ENCODE measurements at regions not wholly inside any gene's neighbourhood (a gene's known extent, or its start where the extent isn't known, plus 50 kb on each side); places are given as distances from the start of the nearest gene placed in this dataset.

DNA sequence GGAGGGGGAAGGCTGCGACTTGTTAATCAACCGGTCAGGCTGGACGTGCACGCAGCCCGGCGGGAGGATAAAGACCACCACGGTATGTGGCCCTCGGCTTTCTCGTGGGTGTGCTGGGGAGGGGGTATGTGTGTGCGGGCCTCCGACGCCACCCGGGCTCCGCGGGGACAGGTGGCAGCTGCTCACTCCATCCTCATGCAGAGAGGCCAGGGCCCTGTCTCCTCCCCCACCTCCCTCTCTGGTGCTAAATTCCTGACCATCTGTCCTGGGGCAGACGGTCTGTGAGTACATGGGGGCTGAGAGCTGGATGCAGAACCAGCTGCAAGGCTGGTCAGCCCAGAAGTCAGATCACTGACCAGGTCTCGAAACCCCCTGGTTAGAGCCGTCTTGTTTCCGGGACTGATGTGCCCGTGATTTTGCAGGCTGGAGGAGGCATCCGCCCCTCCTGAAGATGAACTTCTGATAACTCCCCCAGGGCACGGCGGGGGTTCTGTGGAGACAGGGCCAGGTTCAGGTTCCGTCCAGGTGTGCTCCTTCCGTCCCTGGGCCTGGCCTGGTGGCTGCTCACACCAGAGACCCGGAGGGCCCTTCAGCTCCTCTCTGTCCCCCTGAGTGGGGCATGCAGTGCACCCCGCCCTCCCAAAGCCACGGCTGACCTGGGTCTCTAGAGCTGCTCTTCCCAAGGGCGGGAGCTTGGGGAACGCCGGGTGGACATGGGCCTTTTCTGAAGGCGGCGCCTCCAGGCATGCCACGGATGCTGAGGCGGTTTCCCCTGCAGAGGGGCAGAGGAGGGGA lies 1119.7 kb downstream of the BRD1 start:
- Histone ChIP-seq H3K27me3 (ENCODE audit: control insufficient read depth, insufficient read depth, low read length) (no peaks in the 10 kb centered on the region), H3K4me3 (ENCODE audit: insufficient read depth, low read depth, low read length) (no peak overlapping the region), H3K36me3 (replicated peaks; ENCODE audit: control insufficient read depth, insufficient read depth, low read length) (no peaks in the 10 kb centered on the region)
- DNase-seq: peak; percentile 52

DNA sequence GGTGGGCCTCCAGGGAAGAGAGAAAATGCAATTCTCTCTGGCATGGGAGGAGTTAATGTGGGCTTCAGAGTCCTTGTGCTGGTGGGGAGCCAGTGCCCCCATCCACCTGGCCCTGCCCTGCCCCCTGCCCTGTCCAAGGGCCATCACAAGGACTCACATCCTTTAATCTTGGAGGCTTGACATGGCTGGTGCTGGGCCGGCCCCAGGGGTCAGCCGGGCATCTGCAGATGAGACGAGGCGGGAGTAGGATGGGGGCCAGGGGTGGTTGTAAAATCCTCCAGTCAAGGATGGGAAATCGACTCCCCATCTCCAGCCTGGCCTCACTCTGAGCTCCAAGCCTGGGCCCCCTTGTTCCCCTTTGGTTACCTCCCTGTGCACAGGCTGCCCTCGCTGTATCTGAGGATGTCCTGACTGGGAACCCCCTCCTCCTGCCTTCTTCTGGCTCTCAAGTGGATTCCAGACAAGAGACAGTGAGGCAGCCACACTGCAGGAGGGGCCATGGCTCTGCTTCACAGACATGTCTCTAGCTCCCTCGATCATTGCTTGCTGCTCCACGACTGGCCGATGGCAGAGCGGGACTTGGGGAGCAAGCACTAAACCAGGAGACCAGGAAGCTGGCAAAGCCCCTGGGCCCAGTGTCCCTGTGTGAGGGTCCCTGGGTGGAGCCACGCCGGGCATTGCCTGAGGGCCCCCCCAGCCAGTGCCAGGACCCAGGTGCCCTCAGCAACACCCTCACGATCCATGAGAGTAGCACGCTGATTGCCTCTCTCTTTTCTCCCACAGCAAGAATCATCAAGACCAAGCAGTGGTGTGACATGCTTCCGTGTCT lies 1120.5 kb downstream of the BRD1 start:
- Histone ChIP-seq H3K36me3 (replicated peaks; ENCODE audit: control insufficient read depth, insufficient read depth, low read length) (no peaks in the 10 kb centered on the region), H3K27me3 (ENCODE audit: control insufficient read depth, insufficient read depth, low read length) (no peaks in the 10 kb centered on the region), H3K4me3 (ENCODE audit: insufficient read depth, low read depth, low read length) (no peak overlapping the region)
- peak; percentile 42 for DNase-seq

DNA sequence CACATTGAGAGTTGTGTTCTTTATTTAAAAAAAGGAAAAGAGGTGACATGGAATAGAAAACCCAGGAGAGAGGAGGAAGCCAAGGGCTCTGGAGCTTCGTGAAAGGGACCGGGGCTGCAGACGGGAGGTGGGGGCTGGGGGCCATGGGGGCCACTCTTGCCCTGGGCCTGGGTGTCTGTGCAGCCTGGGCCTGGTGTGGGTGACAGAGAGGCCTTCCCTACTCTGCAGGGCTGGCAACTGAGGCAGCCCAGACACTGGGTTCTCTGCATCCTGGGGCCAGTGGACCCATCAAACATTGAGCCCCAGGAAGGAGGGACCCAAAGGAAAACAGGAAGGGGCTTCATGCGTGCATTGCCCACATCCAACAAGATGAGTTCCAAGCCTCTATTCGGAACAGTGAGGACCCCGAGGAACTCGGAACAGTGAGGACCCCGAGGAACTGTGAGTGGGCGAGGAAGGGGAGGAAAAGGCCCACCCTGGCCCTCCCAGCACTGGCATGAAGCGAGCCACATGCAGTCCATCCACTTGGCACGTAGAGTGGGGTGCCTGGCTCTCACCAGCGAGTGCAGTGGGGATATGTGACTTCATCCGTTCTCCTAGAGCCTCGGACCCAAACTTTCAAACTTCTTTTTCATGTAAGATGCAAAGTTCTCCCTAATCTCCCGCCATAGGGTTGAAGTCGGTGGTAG lies 1121.6 kb downstream of the BRD1 start:
- no peaks in the 10 kb centered on the region for H3K36me3 ChIP-seq (replicated peaks; ENCODE audit: control insufficient read depth, insufficient read depth, low read length)
- DNase-seq: no peak
- H3K27me3 ChIP-seq (ENCODE audit: control insufficient read depth, insufficient read depth, low read length): no peaks in the 10 kb centered on the region
- no peak overlapping the region for H3K4me3 ChIP-seq (ENCODE audit: insufficient read depth, low read depth, low read length)

DNA sequence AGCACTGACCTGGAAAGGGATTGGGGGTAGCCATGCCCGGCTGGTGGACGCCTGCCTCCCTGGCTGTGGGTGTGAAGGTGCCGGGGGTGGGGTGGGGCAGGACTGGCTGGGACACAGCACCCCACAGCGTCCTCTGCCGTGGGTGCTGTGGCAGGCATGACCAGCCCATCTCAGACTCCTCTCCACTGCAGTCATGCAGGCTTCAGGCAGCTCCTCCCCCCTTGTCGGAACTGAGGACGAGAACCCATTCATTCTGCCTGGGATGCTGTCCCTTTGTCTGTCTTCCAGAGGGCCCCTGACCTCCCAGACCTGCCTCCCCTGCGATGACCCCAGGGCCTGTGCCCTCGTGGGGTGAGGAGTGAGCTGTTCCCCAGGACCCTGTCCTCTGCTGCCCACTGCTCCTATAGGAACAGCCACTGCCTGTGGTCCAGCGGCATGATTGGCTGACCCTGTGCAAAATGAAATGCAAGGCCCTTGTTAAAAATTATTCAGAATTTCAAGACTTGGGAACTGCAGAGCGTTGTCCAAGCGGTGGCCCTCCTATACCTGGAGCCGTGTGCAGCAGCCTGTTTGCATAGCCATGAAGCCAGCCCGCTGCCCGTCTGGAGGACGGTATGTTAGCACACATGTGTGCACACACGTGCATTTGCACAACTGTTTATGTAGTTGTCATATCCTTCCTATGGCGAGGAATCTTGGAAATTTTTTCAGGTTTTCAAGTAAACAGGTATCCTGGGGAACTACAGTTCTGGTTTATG lies 1122.3 kb downstream of the BRD1 start:
- peak; percentile 50 for DNase-seq
- no peaks in the 10 kb centered on the region for H3K36me3 ChIP-seq (replicated peaks; ENCODE audit: control insufficient read depth, insufficient read depth, low read length)
- no peak overlapping the region for H3K4me3 ChIP-seq (ENCODE audit: insufficient read depth, low read depth, low read length)
- no peaks in the 10 kb centered on the region for H3K27me3 ChIP-seq (ENCODE audit: control insufficient read depth, insufficient read depth, low read length)

DNA sequence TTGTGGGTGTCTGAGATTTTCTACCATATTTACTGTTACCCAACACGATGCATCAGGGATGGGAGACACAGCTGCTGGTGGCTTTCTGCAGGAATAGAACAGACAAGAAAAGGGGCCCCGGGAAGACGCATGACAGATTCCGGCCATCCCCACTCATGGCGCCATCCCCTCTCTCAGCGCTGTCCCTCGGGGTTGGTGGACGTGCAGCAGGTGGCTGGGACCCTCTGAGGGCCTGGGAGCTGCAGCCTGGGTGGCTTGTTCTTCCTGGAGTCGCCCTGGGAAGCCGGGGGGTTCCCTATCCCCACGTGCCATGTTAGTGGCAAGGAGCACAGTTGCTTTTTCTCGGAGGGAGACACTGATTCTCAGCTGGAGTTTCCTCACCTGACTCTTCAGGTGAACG lies 1123.3 kb downstream of the BRD1 start:
- DNase-seq: no peak

DNA sequence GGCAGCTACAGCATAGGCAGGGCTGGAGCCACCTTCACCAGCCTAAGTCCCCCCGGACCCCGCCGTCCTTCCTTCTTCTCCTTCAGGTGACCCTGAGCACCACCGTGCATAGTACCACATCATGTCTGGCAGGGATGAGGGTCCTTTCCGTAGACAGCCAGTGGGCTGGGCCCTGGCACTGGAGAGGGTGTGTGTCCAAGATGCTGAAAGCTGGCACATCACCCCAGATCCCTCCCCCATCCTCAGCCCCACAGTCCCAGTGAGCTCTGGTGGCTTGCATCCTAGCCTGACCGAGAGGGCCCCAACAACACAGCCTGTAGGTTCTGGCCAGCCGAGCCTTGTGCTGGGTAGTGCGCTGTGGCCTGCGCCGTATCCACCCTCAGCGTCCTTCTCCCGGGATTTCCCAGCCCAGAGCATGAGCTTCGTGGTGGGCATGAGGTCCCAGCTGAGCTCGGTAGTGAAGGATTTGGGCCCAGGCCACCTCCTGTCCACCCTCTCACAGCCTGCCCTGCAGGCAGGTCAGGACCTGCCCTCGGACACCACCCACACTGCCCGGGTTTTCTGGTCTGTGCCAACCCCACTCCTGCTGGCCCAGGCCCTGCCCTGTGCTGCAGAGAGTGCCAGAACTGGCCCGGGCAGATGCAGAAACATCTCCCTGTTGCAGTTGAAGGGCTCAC lies 1124.3 kb downstream of the BRD1 start:
- DNase-seq: no peak
- Histone ChIP-seq H3K36me3 (replicated peaks; ENCODE audit: control insufficient read depth, insufficient read depth, low read length) (no peaks in the 10 kb centered on the region), H3K4me3 (ENCODE audit: insufficient read depth, low read depth, low read length) (no peak overlapping the region), H3K27me3 (ENCODE audit: control insufficient read depth, insufficient read depth, low read length) (no peaks in the 10 kb centered on the region)

More for the DNA sequence above, 1123.3 kb downstream of the BRD1 start:
- Histone ChIP-seq H3K36me3 (replicated peaks; ENCODE audit: control insufficient read depth, insufficient read depth, low read length) (no peaks in the 10 kb centered on the region), H3K4me3 (ENCODE audit: insufficient read depth, low read depth, low read length) (no peak overlapping the region), H3K27me3 (ENCODE audit: control insufficient read depth, insufficient read depth, low read length) (no peaks in the 10 kb centered on the region)

DNA sequence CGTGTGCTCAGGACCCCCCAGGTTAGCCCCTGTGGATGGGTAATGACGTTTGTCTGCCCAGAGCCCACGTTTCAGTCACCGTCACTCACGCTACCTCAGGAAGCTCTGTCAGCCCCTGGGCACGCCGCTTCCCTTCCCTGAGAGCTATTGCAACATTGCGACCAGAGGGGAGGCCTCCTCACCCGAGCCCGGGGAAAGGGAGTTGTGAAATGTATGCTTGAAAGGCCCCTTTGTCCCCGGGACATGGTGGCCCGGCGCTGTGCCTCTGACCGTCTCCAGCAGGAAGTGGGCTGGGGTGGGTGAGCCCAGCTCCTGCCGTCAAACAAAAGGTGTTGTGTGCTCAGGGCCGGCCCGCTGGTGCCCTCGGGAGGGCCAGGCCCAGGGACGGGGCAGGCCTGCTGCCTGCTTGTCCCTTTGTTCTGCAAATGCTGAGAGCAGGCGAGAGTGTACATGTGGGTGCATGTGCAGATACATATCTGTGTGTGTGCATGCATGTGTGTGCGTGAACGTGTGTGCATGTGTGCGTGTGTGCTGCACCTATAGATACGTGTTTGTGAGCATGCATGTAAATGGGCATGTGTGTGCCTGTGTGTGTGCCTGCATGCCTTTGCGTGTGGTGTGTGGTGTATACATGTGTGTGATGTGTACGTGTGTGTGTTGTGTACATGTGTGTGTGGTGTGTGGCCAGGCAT lies 1125.0 kb downstream of the BRD1 start:
- Histone ChIP-seq H3K36me3 (replicated peaks; ENCODE audit: control insufficient read depth, insufficient read depth, low read length) (no peaks in the 10 kb centered on the region), H3K4me3 (ENCODE audit: insufficient read depth, low read depth, low read length) (no peak overlapping the region), H3K27me3 (ENCODE audit: control insufficient read depth, insufficient read depth, low read length) (no peaks in the 10 kb centered on the region)
- peak; percentile 75 for DNase-seq

DNA sequence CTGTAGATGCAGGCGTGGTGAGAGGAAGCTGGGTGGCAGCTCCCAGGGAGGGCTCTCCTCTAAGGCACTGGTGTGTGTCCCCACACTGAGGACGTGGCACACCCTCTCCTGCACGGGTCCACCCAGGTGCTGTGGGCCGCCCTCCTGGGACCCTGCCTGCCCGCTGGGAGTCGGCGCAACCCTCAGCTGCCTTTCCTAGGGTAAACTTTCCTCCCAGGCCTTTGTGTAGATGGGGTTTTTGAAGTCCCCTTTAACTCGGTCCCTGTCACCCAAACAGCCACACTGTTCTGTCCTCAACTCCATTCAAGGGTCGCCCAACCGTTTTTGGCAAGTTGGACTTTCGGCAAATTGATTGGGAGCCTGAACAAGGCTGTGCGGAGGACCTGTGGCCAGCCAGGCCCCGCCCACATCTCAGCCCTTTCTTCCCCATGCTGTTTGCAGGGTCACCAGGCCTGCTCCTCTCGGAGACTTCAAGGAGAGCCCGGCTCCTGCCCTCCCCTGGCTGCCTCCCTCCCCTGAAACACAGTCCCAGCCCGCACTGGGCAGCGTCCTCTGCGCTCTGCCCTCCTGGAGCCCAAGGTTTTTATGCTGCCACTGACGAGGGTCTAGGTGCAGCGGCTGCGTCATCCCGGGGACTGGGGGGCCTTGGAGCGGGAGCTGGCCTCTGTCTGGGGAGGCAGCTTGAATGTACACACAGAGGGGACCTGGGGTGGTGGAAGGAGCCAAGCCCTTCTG lies 1126.2 kb downstream of the BRD1 start:
- H3K27me3 ChIP-seq (ENCODE audit: control insufficient read depth, insufficient read depth, low read length): no peaks in the 10 kb centered on the region
- peak; percentile 65 for DNase-seq
- H3K36me3 ChIP-seq (replicated peaks; ENCODE audit: control insufficient read depth, insufficient read depth, low read length): no peaks in the 10 kb centered on the region
- H3K4me3 ChIP-seq (ENCODE audit: insufficient read depth, low read depth, low read length): no peak overlapping the region

DNA sequence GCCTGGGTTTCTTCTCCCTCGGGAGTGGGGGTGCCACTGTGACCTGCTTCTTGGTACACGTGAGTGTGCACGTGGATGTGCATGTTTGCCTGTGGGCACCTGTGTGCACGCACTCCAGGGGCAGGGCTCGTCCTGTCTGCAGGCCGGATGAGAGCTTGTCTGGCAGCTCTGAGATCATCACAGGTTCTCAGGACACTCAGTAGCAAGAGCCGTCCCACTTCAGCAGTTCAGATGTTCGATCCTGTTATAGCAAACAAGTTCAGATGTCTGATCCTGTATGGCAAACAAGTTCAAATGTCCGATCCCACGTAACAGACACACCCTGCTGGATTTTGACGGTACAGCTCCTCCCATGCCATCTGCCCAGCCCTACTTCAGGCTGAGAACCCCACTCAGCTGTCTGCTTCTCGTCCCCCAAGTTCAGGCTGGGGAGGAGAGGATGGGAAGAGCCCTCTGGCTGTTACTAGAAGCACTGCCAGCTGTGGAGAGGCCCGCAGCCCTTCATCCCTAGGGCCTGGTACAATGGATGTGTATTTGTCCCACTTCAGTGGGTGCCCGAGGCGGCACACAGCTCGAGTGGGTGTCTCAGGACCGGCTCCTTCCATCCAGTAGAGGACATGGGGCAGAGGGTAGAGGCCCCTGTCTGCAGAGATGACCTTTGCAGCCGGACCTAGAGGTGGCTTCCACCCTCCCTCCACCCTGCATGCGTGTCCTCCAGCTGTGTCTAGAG lies 1126.9 kb downstream of the BRD1 start:
- no peak overlapping the region for H3K4me3 ChIP-seq (ENCODE audit: insufficient read depth, low read depth, low read length)
- no peaks in the 10 kb centered on the region for H3K36me3 ChIP-seq (replicated peaks; ENCODE audit: control insufficient read depth, insufficient read depth, low read length)
- DNase-seq: peak; percentile 69
- no peaks in the 10 kb centered on the region for H3K27me3 ChIP-seq (ENCODE audit: control insufficient read depth, insufficient read depth, low read length)

DNA sequence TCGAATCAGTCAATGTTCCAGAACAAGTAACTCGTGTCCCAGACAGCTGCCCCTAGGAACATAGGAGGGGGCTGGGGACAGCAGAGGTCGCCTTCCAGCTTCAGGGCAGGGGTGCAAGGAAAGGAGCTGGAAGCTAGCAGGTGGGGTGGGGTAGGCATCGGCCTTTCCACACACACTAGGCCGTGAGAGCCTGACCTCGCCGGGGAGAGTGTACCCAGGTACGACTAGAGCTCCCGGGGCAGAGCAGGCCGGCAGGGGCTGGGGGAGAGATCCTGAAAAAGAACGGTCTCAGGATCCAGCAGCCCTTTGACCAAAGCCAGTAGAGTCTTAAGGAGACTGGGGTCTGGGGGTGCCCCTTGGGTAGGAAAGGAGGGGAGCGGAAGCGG lies 1127.5 kb downstream of the BRD1 start:
- no peak overlapping the region for H3K4me3 ChIP-seq (ENCODE audit: insufficient read depth, low read depth, low read length)
- H3K27me3 ChIP-seq (ENCODE audit: control insufficient read depth, insufficient read depth, low read length): no peaks in the 10 kb centered on the region
- no peaks in the 10 kb centered on the region for H3K36me3 ChIP-seq (replicated peaks; ENCODE audit: control insufficient read depth, insufficient read depth, low read length)
- peak; percentile 50 for DNase-seq

DNA sequence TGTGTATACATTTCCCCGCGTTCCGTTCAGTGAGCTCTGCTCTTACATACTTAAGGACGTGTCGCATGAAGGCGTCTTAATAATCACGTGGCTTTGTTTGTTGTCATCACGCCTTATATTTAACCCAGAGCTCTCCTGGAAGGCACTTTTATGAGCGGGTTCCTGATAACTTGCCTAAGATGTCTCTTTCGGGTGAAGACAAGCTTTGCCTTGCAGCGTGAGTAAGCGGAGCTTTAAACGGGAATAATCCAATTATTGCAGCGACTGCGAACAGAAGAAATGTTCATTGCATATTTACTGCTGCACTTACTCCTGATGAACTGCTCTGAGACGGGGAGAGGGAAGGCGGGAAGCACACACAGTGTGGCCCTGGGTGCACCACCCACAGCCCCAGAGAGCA lies 1128.2 kb downstream of the BRD1 start:
- H3K36me3 ChIP-seq (replicated peaks; ENCODE audit: control insufficient read depth, insufficient read depth, low read length): no peaks in the 10 kb centered on the region
- no peaks in the 10 kb centered on the region for H3K27me3 ChIP-seq (ENCODE audit: control insufficient read depth, insufficient read depth, low read length)
- no peak overlapping the region for H3K4me3 ChIP-seq (ENCODE audit: insufficient read depth, low read depth, low read length)
- no peak for DNase-seq

DNA sequence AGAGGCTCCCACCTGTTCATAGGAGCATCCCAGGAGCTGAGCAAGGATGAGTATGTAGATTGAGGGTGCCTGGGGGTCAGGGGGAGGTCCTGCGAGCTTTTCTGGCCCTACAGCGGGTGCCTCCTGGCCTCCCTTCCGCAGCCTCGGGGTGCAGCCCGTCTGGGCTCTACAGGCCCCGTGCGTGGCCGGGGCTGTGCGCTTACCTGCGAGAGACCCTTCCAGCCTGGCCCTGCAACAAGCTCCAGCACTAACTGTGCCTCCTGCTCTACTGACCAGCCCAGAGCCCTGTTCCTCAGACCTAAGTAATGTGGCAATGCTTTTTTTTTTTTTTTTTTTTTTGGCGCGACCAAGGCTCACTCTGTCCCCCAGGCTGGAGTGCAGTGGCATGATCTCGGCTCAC lies 1129.1 kb downstream of the BRD1 start:
- Histone ChIP-seq H3K36me3 (replicated peaks; ENCODE audit: control insufficient read depth, insufficient read depth, low read length) (no peaks in the 10 kb centered on the region), H3K27me3 (ENCODE audit: control insufficient read depth, insufficient read depth, low read length) (no peaks in the 10 kb centered on the region), H3K4me3 (ENCODE audit: insufficient read depth, low read depth, low read length) (no peak overlapping the region)
- DNase-seq: no peak

Measured in H7 (cell line).